ENCODE measurements at regions not wholly inside any gene's neighbourhood (a gene's known extent, or its start where the extent isn't known, plus 50 kb on each side); places are given as distances from the start of the nearest gene placed in this dataset.

DNA sequence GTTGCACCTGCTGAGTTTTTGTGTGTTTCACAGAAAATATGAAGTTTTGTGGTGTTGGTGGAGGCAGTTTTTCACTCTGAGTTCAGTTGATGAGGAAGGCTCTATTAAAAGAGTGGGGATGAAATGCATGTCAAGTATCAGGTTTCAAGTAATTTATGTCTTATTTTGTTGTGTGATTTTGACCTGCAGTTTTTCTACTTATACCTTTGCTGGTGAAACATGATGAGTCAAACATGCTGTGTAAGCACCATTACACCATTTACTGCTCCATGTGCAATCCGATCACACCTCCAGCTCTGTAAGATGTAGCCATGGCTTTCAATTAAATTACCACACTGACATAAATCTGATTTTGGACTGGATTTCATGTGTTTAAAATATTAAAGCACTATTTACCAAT lies 174.5 kb upstream of the ZEB2 start:
- Histone ChIP-seq H2BK12ac (ENCODE audit: insufficient read length, low read depth, low read length) (no peak overlapping the region), H2BK15ac (ENCODE audit: low read depth, low read length) (no peak overlapping the region), H2BK5ac (ENCODE audit: insufficient read length, low read length) (no peak overlapping the region), H4K5ac (ENCODE audit: insufficient read length, low read depth, low read length) (no peak overlapping the region), H4K8ac (replicated peaks; ENCODE audit: insufficient read length, low read depth, low read length) (no peak overlapping the region), H4K20me1 (ENCODE audit: control insufficient read depth, insufficient read depth, insufficient read length) (no peaks in the 10 kb centered on the region), H3K23me2 (ENCODE audit: insufficient read length, low read depth, low read length, poor library complexity, severe bottlenecking) (no peaks in the 10 kb centered on the region), H2BK20ac (ENCODE audit: low read depth, low read length, poor library complexity, severe bottlenecking) (no peak overlapping the region), H3K79me1 (ENCODE audit: insufficient read depth, low read depth, low read length, poor library complexity, severe bottlenecking) (no peaks in the 10 kb centered on the region), H3K27ac (ENCODE audit: insufficient read length, low read depth, low read length) (no peak overlapping the region), H4K91ac (ENCODE audit: insufficient read length, low read depth, low read length) (no peak overlapping the region), H3K23ac (ENCODE audit: insufficient read length, low read depth, low read length) (no peak overlapping the region), H2AK5ac (ENCODE audit: insufficient read length, low read length) (no peak overlapping the region), H3K4me2 (ENCODE audit: insufficient read depth, insufficient read length, low read length) (no peak overlapping the region), H3K14ac (ENCODE audit: insufficient read depth, low read length) (no peak overlapping the region), H2AFZ (ENCODE audit: low read length) (no peak overlapping the region), H3K4me1 (ENCODE audit: insufficient read depth, low read length) (no peaks in the 10 kb centered on the region), H3K4ac (ENCODE audit: low read depth, low read length) (no peak overlapping the region), H3K56ac (ENCODE audit: insufficient read length, low read depth, low read length) (no peak overlapping the region), H3T11ph (ENCODE audit: low read length) (no peak overlapping the region), H3K18ac (ENCODE audit: insufficient read length, low read depth, low read length) (no peak overlapping the region), H3K9ac (ENCODE audit: extremely low read depth, insufficient read length, low read length) (no peak overlapping the region), H3K9me3 (ENCODE audit: control insufficient read depth, low read depth, low read length) (no peaks in the 10 kb centered on the region), H3K79me2 (ENCODE audit: insufficient read depth, low read length) (no peaks in the 10 kb centered on the region), H3K27me3 (ENCODE audit: insufficient read depth, low read length) (no peaks in the 10 kb centered on the region), H2BK120ac (ENCODE audit: low read depth, low read length, poor library complexity, severe bottlenecking) (no peak overlapping the region)
- Mint-ChIP-seq H3K4me1 (no peaks in the 10 kb centered on the region), H3K36me3 (ENCODE audit: insufficient read depth in 1 of 3, low read depth in 3 of 3) (no peaks in the 10 kb centered on the region; a peak in 1 of 7 replicates), H3K27me3 (ENCODE audit: low read depth) (no peaks in the 10 kb centered on the region), H3K9me3 (no peaks in the 10 kb centered on the region; a peak in 1 of 5 replicates), H3K27ac (no peak overlapping the region), H3K4me3 (no peak overlapping the region)
- WGBS (ENCODE audit: extremely low coverage, insufficient read length, low lambda C conversion rate), result no CpG with 5 or more reads among the region's 1 CpG
- TF ChIP-seq, protein P1, sequence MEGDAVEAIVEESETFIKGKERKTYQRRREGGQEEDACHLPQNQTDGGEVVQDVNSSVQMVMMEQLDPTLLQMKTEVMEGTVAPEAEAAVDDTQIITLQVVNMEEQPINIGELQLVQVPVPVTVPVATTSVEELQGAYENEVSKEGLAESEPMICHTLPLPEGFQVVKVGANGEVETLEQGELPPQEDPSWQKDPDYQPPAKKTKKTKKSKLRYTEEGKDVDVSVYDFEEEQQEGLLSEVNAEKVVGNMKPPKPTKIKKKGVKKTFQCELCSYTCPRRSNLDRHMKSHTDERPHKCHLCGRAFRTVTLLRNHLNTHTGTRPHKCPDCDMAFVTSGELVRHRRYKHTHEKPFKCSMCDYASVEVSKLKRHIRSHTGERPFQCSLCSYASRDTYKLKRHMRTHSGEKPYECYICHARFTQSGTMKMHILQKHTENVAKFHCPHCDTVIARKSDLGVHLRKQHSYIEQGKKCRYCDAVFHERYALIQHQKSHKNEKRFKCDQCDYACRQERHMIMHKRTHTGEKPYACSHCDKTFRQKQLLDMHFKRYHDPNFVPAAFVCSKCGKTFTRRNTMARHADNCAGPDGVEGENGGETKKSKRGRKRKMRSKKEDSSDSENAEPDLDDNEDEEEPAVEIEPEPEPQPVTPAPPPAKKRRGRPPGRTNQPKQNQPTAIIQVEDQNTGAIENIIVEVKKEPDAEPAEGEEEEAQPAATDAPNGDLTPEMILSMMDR (conservative IDR thresholded peaks at IDR 0.05), result no peak
- DNase-seq, result no peak
